Esophagus squamous epithelium (tissue), 4 donors: ENCODE measurements at regions not wholly inside any gene's neighbourhood (a gene's known extent, or its start where the extent isn't known, plus 50 kb on each side); places are given as distances from the start of the nearest gene placed in this dataset.

ENCODE experiments used
- POLR2A ChIP-seq, 4 donors: fragments of 450-650 bp; IDR thresholded peaks; one replicate each; pipeline ENCODE4 v1.6.1; 2017; ENCODE audit warnings: antibody characterized with exemption in 4 of 4, mild to moderate bottlenecking in 4 of 4, moderate library complexity in 3 of 4
- TF ChIP-seq, protein P1 (sequence below), 6 experiments: fragments of 450-650 bp in 4 of 6; fragments of 200-600 bp in 2 of 6; sonication (generic) in 2 of 6; IDR thresholded peaks; one replicate each; pipeline ENCODE4 v1.5.1; 2016 to 2019; ENCODE audit warnings: antibody characterized with exemption in 6 of 6, mild to moderate bottlenecking in 4 of 6, moderate library complexity in 4 of 6

DNA sequence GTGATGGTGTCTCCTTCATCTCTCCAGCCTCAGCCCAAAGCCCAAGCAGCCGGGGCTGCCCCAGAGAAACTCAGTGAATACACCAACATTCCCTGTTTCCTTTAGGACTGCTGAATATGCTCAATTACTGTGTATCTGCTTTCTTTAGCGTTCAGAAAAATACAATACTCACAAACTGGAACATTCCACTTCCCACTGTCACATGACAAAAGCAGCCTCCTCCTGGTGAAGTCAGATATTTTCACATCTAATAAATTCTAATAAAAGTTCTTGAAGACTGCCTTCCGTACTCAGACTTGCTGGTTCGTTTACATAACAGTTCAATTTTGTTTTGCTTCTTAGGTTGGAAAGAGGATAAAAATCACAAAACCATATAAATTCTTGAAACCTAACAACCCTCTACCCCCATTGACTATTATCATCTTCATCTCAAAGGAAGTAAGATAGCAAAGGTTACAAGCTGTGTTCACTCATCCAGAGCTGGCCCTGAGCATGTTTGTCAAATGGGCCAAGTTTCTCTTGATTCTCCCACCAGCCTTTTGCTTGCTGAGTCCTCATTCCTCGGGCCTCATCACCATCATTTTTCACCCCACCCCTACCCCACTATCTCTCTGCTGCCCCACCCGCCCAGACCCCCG, 190.8 kb upstream of the HNRNPA3 start:
- TF ChIP-seq, protein P1, sequence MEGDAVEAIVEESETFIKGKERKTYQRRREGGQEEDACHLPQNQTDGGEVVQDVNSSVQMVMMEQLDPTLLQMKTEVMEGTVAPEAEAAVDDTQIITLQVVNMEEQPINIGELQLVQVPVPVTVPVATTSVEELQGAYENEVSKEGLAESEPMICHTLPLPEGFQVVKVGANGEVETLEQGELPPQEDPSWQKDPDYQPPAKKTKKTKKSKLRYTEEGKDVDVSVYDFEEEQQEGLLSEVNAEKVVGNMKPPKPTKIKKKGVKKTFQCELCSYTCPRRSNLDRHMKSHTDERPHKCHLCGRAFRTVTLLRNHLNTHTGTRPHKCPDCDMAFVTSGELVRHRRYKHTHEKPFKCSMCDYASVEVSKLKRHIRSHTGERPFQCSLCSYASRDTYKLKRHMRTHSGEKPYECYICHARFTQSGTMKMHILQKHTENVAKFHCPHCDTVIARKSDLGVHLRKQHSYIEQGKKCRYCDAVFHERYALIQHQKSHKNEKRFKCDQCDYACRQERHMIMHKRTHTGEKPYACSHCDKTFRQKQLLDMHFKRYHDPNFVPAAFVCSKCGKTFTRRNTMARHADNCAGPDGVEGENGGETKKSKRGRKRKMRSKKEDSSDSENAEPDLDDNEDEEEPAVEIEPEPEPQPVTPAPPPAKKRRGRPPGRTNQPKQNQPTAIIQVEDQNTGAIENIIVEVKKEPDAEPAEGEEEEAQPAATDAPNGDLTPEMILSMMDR (IDR thresholded peaks at IDR 0.05) = no peak
- no peak for TF ChIP-seq POLR2A (IDR thresholded peaks at IDR 0.05)
